ENCODE measurements at regions not wholly inside any gene's neighbourhood (a gene's known extent, or its start where the extent isn't known, plus 50 kb on each side); places are given as distances from the start of the nearest gene placed in this dataset.

DNA sequence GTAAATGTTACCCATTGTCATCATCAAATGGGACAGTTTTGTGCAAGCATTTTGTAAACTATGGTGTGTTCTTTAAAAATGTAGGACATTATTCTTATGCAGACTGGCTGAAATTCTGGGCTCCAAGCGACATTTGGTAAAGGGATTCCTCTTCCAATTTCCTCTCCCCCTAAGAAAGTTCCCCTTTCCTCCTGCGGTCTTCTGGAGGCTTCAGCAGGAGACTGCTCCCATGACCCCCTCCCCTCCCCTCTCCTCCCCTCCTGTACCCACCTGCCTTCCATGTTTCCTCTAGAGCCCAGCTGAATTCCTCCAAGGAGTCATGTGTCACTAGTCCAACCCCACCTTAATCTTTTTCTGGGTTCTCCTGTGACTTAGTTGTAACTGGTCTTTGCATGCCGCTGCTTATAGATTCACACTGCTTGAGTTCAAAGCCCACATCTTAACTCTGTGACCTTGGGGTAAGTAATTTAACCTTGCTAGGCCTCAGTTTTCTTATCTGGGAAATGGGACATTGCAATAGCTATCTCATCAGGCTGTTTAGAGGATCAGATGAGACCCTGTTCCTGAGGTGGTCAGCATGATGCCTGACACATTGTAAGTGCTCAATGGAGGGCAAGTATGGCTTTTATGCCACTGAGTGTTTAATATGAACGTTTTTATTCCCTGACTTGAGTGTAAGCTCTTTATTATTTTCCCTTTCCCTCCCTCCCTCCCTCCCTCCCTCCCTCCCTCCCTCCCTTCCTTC lies 69.9 kb upstream of the WDR26 start:
- TF ChIP-seq, protein P1, sequence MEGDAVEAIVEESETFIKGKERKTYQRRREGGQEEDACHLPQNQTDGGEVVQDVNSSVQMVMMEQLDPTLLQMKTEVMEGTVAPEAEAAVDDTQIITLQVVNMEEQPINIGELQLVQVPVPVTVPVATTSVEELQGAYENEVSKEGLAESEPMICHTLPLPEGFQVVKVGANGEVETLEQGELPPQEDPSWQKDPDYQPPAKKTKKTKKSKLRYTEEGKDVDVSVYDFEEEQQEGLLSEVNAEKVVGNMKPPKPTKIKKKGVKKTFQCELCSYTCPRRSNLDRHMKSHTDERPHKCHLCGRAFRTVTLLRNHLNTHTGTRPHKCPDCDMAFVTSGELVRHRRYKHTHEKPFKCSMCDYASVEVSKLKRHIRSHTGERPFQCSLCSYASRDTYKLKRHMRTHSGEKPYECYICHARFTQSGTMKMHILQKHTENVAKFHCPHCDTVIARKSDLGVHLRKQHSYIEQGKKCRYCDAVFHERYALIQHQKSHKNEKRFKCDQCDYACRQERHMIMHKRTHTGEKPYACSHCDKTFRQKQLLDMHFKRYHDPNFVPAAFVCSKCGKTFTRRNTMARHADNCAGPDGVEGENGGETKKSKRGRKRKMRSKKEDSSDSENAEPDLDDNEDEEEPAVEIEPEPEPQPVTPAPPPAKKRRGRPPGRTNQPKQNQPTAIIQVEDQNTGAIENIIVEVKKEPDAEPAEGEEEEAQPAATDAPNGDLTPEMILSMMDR (IDR thresholded peaks at IDR 0.05) = no peak
- no peak for TF ChIP-seq EP300 (IDR thresholded peaks at IDR 0.05)
- TF ChIP-seq POLR2A (IDR thresholded peaks at IDR 0.05) = no peak

Measured in tibial nerve (tissue), 4 donors.